ENCODE measurements at regions not wholly inside any gene's neighbourhood (a gene's known extent, or its start where the extent isn't known, plus 50 kb on each side); places are given as distances from the start of the nearest gene placed in this dataset.

DNA sequence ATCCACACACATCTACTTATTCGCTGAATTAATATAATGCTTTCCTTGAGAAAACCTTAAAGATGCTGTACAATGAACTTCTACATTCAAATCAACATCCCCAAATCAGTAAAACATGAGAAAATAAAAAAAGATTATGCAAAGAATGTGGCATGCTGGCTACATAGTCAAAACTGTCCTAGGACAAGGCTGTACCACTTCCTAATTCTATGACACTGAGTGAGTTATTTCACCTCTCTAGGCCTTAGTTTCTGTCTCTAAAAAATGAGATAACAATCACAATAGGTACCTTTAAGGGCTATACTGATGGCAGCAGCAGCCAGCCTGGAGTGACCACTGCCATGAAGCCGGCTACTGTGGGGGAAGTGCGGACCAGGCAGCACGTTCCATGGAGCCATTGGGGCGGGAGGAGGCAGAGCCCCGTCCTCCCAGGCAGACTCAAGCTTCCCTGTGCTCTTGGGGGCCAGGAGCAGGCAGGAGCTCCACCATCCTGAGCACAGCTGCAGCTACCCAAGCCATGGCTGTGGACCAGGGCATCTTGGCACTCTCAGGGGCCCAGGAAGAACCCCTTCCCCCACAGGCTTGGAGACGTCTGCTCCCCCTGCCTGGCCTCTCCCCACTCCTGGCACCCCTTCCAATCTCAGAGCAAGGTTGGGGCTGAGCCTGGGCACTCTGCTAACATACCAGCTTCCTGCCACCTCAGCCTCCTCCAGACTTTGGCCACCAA, 110.2 kb downstream of the ELAPOR2 start:
- no peaks in the 10 kb centered on the region for H3K27me3 ChIP-seq (ENCODE audit: control insufficient read depth, extremely low read depth, insufficient read depth, low read length)
- no peaks in the 10 kb centered on the region for H4K20me1 ChIP-seq (ENCODE audit: control insufficient read depth, extremely low read depth, insufficient read depth, low read length)
- FAIRE-seq (no peak), DNase-seq (ENCODE audit: low read depth, low spot score) (no peak)
- no peaks in the 10 kb centered on the region for H3K36me3 ChIP-seq (ENCODE audit: control insufficient read depth in 2 of 2, extremely low read depth in 1 of 2, insufficient read depth in 2 of 2, low read length in 2 of 2)
- no peak overlapping the region for H3K4me2 ChIP-seq (ENCODE audit: control insufficient read depth, extremely low read depth, insufficient read depth, low read depth, low read length)
- no peaks in the 10 kb centered on the region for H3K4me1 ChIP-seq (ENCODE audit: control insufficient read depth, extremely low read depth, insufficient read depth, low read length)
- no peak overlapping the region for H3K27ac ChIP-seq (ENCODE audit: control insufficient read depth, insufficient read depth, low read length)
- H2AFZ ChIP-seq (ENCODE audit: control insufficient read depth, low read length) = no peak overlapping the region
- no peaks in the 10 kb centered on the region for H3K9me3 ChIP-seq (ENCODE audit: control insufficient read depth, low read depth, low read length)
- dilution Hi-C loops (cut with MboI; ENCODE audit: extremely low pct_ligation_motif_present, low sequenced_read_pairs) = no loop called here
- no peaks in the 10 kb centered on the region for H3K9me1 ChIP-seq (ENCODE audit: control insufficient read depth, extremely low read depth, insufficient read depth, low read length)
- H3K9ac ChIP-seq (ENCODE audit: control insufficient read depth, extremely low read depth, insufficient read depth, low read length) = no peak overlapping the region
- H3K4me3 ChIP-seq (ENCODE audit: control insufficient read depth in 2 of 3, extremely low read depth in 1 of 3, insufficient read depth in 2 of 3, low read depth in 1 of 3, low read length in 3 of 3) = no peak overlapping the region
- H3K79me2 ChIP-seq (ENCODE audit: control insufficient read depth, insufficient read depth, low read length) = no peaks in the 10 kb centered on the region
- TF ChIP-seq, protein P1, sequence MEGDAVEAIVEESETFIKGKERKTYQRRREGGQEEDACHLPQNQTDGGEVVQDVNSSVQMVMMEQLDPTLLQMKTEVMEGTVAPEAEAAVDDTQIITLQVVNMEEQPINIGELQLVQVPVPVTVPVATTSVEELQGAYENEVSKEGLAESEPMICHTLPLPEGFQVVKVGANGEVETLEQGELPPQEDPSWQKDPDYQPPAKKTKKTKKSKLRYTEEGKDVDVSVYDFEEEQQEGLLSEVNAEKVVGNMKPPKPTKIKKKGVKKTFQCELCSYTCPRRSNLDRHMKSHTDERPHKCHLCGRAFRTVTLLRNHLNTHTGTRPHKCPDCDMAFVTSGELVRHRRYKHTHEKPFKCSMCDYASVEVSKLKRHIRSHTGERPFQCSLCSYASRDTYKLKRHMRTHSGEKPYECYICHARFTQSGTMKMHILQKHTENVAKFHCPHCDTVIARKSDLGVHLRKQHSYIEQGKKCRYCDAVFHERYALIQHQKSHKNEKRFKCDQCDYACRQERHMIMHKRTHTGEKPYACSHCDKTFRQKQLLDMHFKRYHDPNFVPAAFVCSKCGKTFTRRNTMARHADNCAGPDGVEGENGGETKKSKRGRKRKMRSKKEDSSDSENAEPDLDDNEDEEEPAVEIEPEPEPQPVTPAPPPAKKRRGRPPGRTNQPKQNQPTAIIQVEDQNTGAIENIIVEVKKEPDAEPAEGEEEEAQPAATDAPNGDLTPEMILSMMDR (optimal IDR thresholded peaks at IDR 0.05 in 1 of 3, IDR thresholded peaks at IDR 0.05 in 1 of 3, conservative IDR thresholded peaks at IDR 0.05 in 1 of 3; ENCODE audit: extremely low read depth in 1 of 3, insufficient read depth in 2 of 3, low read length in 3 of 3) = no peak
- no peak for TF ChIP-seq EZH2 (IDR thresholded peaks at IDR 0.05; ENCODE audit: low read length)

DNA sequence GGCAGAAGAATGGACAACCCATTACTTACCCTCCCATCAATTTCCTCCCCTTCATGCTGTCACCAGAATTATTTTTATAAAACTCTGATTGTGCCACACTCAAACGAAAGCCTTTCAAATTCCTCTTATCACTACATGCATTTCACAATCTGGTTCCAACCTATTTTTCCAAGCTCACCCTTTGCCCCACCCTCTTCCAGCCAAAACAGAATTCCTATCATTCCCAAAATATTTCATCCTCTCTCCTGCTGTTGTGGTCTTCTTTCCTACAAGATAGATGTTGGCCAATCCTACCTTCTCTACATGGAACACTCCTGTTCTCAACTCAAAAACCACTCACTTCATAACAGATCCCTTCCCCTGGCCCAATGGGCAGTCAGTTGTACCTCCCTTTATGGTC, 111.5 kb downstream of the ELAPOR2 start:
- TF ChIP-seq EZH2 (IDR thresholded peaks at IDR 0.05; ENCODE audit: low read length) = no peak
- TF ChIP-seq, protein P1 (optimal IDR thresholded peaks at IDR 0.05 in 1 of 3, IDR thresholded peaks at IDR 0.05 in 1 of 3, conservative IDR thresholded peaks at IDR 0.05 in 1 of 3; ENCODE audit: extremely low read depth in 1 of 3, insufficient read depth in 2 of 3, low read length in 3 of 3) = no peak
- Histone ChIP-seq H2AFZ (ENCODE audit: control insufficient read depth, low read length) (no peak overlapping the region), H3K4me1 (ENCODE audit: control insufficient read depth, extremely low read depth, insufficient read depth, low read length) (no peaks in the 10 kb centered on the region), H3K9ac (ENCODE audit: control insufficient read depth, extremely low read depth, insufficient read depth, low read length) (no peak overlapping the region), H3K4me2 (ENCODE audit: control insufficient read depth, extremely low read depth, insufficient read depth, low read depth, low read length) (no peak overlapping the region), H3K4me3 (ENCODE audit: control insufficient read depth in 2 of 3, extremely low read depth in 1 of 3, insufficient read depth in 2 of 3, low read depth in 1 of 3, low read length in 3 of 3) (no peak overlapping the region), H3K36me3 (ENCODE audit: control insufficient read depth in 2 of 2, extremely low read depth in 1 of 2, insufficient read depth in 2 of 2, low read length in 2 of 2) (no peaks in the 10 kb centered on the region), H3K9me3 (ENCODE audit: control insufficient read depth, low read depth, low read length) (no peaks in the 10 kb centered on the region), H3K27ac (ENCODE audit: control insufficient read depth, insufficient read depth, low read length) (no peak overlapping the region), H3K9me1 (ENCODE audit: control insufficient read depth, extremely low read depth, insufficient read depth, low read length) (no peaks in the 10 kb centered on the region), H4K20me1 (ENCODE audit: control insufficient read depth, extremely low read depth, insufficient read depth, low read length) (no peaks in the 10 kb centered on the region), H3K27me3 (ENCODE audit: control insufficient read depth, extremely low read depth, insufficient read depth, low read length) (no peaks in the 10 kb centered on the region), H3K79me2 (ENCODE audit: control insufficient read depth, insufficient read depth, low read length) (no peaks in the 10 kb centered on the region)
- no peak for DNase-seq (ENCODE audit: low read depth, low spot score)
- dilution Hi-C loops (cut with MboI; ENCODE audit: extremely low pct_ligation_motif_present, low sequenced_read_pairs) = no loop called here
- no peak for FAIRE-seq
